Lung (tissue), 11 donors: ENCODE measurements at regions not wholly inside any gene's neighbourhood (a gene's known extent, or its start where the extent isn't known, plus 50 kb on each side); places are given as distances from the start of the nearest gene placed in this dataset.

Experiments
- ATAC-seq: fragments of 200-7000 bp; cut with Tn5 transposase; one replicate; pipeline ENCODE4 v1.9.1; 2020; ENCODE audit warnings: moderate number of reproducible peaks; ENCODE audit not compliant: insufficient read depth, low FRiP score
- DNase-seq, 3 donors: peaks; one replicate each; pipeline ENCODE4 v3.0.0-alpha.2; 2013 to 2017
- H3K27ac ChIP-seq, 2 donors: one replicate each; pipeline ENCODE4 v1.5.1; 2013; ENCODE audit warnings: mild to moderate bottlenecking in 2 of 2, moderate library complexity in 2 of 2, control low read depth in 1 of 2, inconsistent platforms in 1 of 2, low read depth in 1 of 2, low read length in 1 of 2
- H3K27me3 ChIP-seq, 3 donors: one replicate each; pipeline ENCODE4 v1.5.1; 2013; ENCODE audit warnings: low read length in 2 of 3; ENCODE audit not compliant: control insufficient read depth in 3 of 3, insufficient read depth in 3 of 3
- H3K36me3 ChIP-seq, 4 donors: one replicate each; pipeline ENCODE4 v1.5.1; 2013; ENCODE audit warnings: low read length in 4 of 4, mild to moderate bottlenecking in 1 of 4, moderate library complexity in 1 of 4; ENCODE audit not compliant: control insufficient read depth in 4 of 4, insufficient read depth in 4 of 4
- H3K4me1 ChIP-seq, 5 donors: one replicate each; pipeline ENCODE4 v1.5.1; 2013; ENCODE audit warnings: low read length in 5 of 5, mild to moderate bottlenecking in 2 of 5, moderate library complexity in 1 of 5; ENCODE audit not compliant: control insufficient read depth in 5 of 5, insufficient read depth in 5 of 5
- H3K4me3 ChIP-seq: one replicate; pipeline ENCODE4 v1.5.1; 2013; ENCODE audit warnings: mild to moderate bottlenecking, control low read depth, moderate library complexity
- H3K9ac ChIP-seq, 2 donors: one replicate each; pipeline ENCODE4 v1.5.1; 2013; ENCODE audit warnings: low read length in 2 of 2, control low read depth in 1 of 2; ENCODE audit not compliant: insufficient read depth in 1 of 2
- H3K9me3 ChIP-seq, 4 donors: one replicate each; pipeline ENCODE4 v1.5.1; 2013; ENCODE audit warnings: low read length in 3 of 4, mild to moderate bottlenecking in 1 of 4, moderate library complexity in 1 of 4; ENCODE audit not compliant: control insufficient read depth in 4 of 4, insufficient read depth in 3 of 4
- CTCF ChIP-seq: IDR thresholded peaks from 2 replicates; pipeline ENCODE4 v1.5.1; 2012; ENCODE audit warnings: mild to moderate bottlenecking; ENCODE audit errors: control extremely low read depth, extremely low read depth
- WGBS, 2 donors: extraction: QIAGEN DNeasy Blood & Tissue Kit; methylation state at CpG; one replicate each; pipeline ENCODE4 v1.1.7; 2013; 5-methylcytosine and 5-hydroxymethylcytosine counted together
- donor health status: control.
- donor health status: control.
- donor health status: Bipolar disorder and iron deficiency.
- donor health status: healthy.
- donor health status: DM: yes; HTN: yes; CAD: no.

- 78 to 83% methylated on average over 7 of the region's 7 CpGs for WGBS, 2 donors
- Histone ChIP-seq H3K27me3 (peaks cover 0 to 8% (median 3%) of the 10 kb centered on the region in 3 donors), H3K27ac (no peak overlapping the region), H3K4me3 (no peak overlapping the region), H3K9ac (no peak overlapping the region), H3K9me3 (no peaks in the 10 kb centered on the region), H3K4me1 (peaks cover 0 to 21% (median 4%) of the 10 kb centered on the region in 5 donors), H3K36me3 (no peaks in the 10 kb centered on the region)
- TF ChIP-seq CTCF = no peak
- DNase-seq = peak; percentile 27 to 38 (median 33)
- ATAC-seq = no peak
Observed at GRCh38 chr2:45329045-45329677, 281.9 kb downstream of the SRBD1 start.

- Histone ChIP-seq H3K4me1 (peaks cover 0 to 21% (median 4%) of the 10 kb centered on the region in 5 donors), H3K9ac (no peak overlapping the region), H3K36me3 (no peaks in the 10 kb centered on the region), H3K27ac (no peak overlapping the region), H3K27me3 (peaks cover 0 to 8% (median 3%) of the 10 kb centered on the region in 3 donors), H3K4me3 (no peak overlapping the region), H3K9me3 (peaks cover 0 to under 1% (median under 1%) of the 10 kb centered on the region in 4 donors)
- DNase-seq (no peak), ATAC-seq (no peak)
- no peak for TF ChIP-seq CTCF
- WGBS, 2 donors = 80% methylated on average over 3 of the region's 3 CpGs
Observed at GRCh38 chr2:45328264-45328870, 282.7 kb downstream of the SRBD1 start.

- H3K36me3 ChIP-seq = no peaks in the 10 kb centered on the region
- no peak overlapping the region for H3K9ac ChIP-seq
- H3K27me3 ChIP-seq = peaks cover 0 to 5% (median 3%) of the 10 kb centered on the region in 3 donors
- H3K9me3 ChIP-seq = peaks cover 0 to 6% (median under 1%) of the 10 kb centered on the region in 4 donors
- H3K27ac ChIP-seq = no peak overlapping the region
- no peak for DNase-seq
- ATAC-seq = no peak
- H3K4me3 ChIP-seq = no peak overlapping the region
- WGBS, 2 donors = 84 to 87% methylated on average over 3 of the region's 3 CpGs
- H3K4me1 ChIP-seq = no peaks in the 10 kb centered on the region
- no peak for TF ChIP-seq CTCF
Observed at GRCh38 chr2:45323344-45323743, 287.7 kb downstream of the SRBD1 start.
